GM06990 (cell line): ENCODE measurements at regions not wholly inside any gene's neighbourhood (a gene's known extent, or its start where the extent isn't known, plus 50 kb on each side); places are given as distances from the start of the nearest gene placed in this dataset.

ENCODE experiments used
- DNase-seq: peaks from one replicate; pipeline ENCODE4 v3.0.0-alpha.2; 2011; ENCODE audit not compliant: insufficient read length; ENCODE audit errors: extremely low read depth
- H3K27me3 ChIP-seq: replicated peaks from 2 replicates; pipeline ENCODE4 v1.6.0; 2011; ENCODE audit warnings: low read length; ENCODE audit not compliant: control insufficient read depth, insufficient read depth
- H3K36me3 ChIP-seq: 2 replicates; pipeline ENCODE4 v1.5.1; 2011; ENCODE audit warnings: low read length; ENCODE audit not compliant: control insufficient read depth, insufficient read depth
- H3K4me3 ChIP-seq: replicated peaks from 2 replicates; pipeline ENCODE4 v1.5.1; 2011; ENCODE audit warnings: low read depth, mild to moderate bottlenecking, control low read depth, low read length
- TF ChIP-seq, protein P1 (sequence below): IDR thresholded peaks from 2 replicates; pipeline ENCODE4 v1.5.1; 2011; ENCODE audit warnings: low read length, control low read depth, mild to moderate bottlenecking, inconsistent platforms; ENCODE audit not compliant: insufficient read depth, poor library complexity, severe bottlenecking

DNA sequence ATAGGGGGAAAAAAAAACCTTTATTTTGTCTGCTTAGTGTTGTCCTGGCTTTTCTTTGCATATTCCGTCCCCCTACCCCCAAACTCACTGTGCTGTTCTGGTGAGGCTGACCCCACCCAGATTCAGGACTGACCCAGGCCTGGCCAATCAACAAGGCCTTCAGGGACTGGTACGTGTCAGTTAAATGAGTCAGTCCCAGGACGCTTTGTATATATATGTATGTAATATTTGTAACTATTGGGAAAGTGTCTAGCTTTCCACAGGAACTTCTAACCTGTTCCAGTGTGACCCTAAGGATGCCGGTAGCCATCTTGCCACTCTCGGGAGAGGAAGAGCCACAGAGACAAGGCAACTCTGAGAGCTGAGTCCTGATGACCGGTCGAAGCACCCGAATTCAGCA lies 107.4 kb downstream of the VCPKMT start:
- TF ChIP-seq, protein P1, sequence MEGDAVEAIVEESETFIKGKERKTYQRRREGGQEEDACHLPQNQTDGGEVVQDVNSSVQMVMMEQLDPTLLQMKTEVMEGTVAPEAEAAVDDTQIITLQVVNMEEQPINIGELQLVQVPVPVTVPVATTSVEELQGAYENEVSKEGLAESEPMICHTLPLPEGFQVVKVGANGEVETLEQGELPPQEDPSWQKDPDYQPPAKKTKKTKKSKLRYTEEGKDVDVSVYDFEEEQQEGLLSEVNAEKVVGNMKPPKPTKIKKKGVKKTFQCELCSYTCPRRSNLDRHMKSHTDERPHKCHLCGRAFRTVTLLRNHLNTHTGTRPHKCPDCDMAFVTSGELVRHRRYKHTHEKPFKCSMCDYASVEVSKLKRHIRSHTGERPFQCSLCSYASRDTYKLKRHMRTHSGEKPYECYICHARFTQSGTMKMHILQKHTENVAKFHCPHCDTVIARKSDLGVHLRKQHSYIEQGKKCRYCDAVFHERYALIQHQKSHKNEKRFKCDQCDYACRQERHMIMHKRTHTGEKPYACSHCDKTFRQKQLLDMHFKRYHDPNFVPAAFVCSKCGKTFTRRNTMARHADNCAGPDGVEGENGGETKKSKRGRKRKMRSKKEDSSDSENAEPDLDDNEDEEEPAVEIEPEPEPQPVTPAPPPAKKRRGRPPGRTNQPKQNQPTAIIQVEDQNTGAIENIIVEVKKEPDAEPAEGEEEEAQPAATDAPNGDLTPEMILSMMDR: no peak
- no peaks in the 10 kb centered on the region for H3K27me3 ChIP-seq
- DNase-seq: no peak
- no peaks in the 10 kb centered on the region for H3K36me3 ChIP-seq
- no peak overlapping the region for H3K4me3 ChIP-seq

- Histone ChIP-seq H3K36me3 (no peaks in the 10 kb centered on the region), H3K4me3 (no peak overlapping the region), H3K27me3 (no peaks in the 10 kb centered on the region)
- DNase-seq: no peak
- TF ChIP-seq, protein P1: no peak
These were observed 105.6 kb downstream of the VCPKMT start for GRCh38 chr14:50010752-50011151.

- DNase-seq: no peak
- Histone ChIP-seq H3K36me3 (no peaks in the 10 kb centered on the region), H3K4me3 (no peak overlapping the region), H3K27me3 (no peaks in the 10 kb centered on the region)
- TF ChIP-seq, protein P1: no peak
These were observed 105.1 kb downstream of the VCPKMT start for GRCh38 chr14:50011242-50011641.

- Histone ChIP-seq H3K36me3 (no peaks in the 10 kb centered on the region), H3K4me3 (no peak overlapping the region), H3K27me3 (no peaks in the 10 kb centered on the region)
- DNase-seq: no peak
- TF ChIP-seq, protein P1: no peak
These were observed 103.7 kb downstream of the VCPKMT start for GRCh38 chr14:50012644-50013043.

- Histone ChIP-seq H3K27me3 (no peaks in the 10 kb centered on the region), H3K36me3 (no peaks in the 10 kb centered on the region), H3K4me3 (no peak overlapping the region)
- TF ChIP-seq, protein P1: no peak
- DNase-seq: no peak
These were observed 103.0 kb downstream of the VCPKMT start for GRCh38 chr14:50013198-50013918.

- H3K27me3 ChIP-seq: no peaks in the 10 kb centered on the region
- TF ChIP-seq, protein P1: no peak
- H3K36me3 ChIP-seq: no peaks in the 10 kb centered on the region
- DNase-seq: no peak
- no peak overlapping the region for H3K4me3 ChIP-seq
These were observed 102.4 kb downstream of the VCPKMT start for GRCh38 chr14:50013934-50014333.
